A549 (cell line): ENCODE measurements at regions not wholly inside any gene's neighbourhood (a gene's known extent, or its start where the extent isn't known, plus 50 kb on each side); places are given as distances from the start of the nearest gene placed in this dataset.
"Not testable (repeated sequence)": the region's sequence is repeated elsewhere in the genome, so short reads cannot be mapped to it uniquely, and the experiment has no call there.

Experiments
- ATAC-seq, 2 experiments: fragments of 200-7000 bp in 1 of 2; fragments of >200 bp in 1 of 2; cut with Nextera tagmentation in 1 of 2; cut with Tn5 transposase in 1 of 2; 3 replicates each; pipeline versions ENCODE4 v1.8.0 to v1.9.1; 2018 to 2020; ENCODE audit warnings: mild to moderate bottlenecking in 1 of 2, moderate library complexity in 1 of 2
- CTCF ChIA-PET: fragments of 300-600 bp; sonication (Branson Sonifier 250); formaldehyde crosslinking; extraction: SDS; loops from one replicate; lab custom pipeline; 2021; ENCODE audit warnings: antibody characterized with exemption, inconsistent platforms; lab: Yijun Ruan, JAX
- POLR2A ChIA-PET: fragments of 350-600 bp; formaldehyde crosslinking; extraction: SDS; loops from one replicate; lab custom pipeline; 2021; ENCODE audit warnings: antibody characterized with exemption, inconsistent platforms; lab: Yijun Ruan, JAX
- DNase-seq, 2 experiments: peaks; one replicate each; pipeline versions ENCODE4 v3.0.0 to v3.0.0-alpha.2; 2011 to 2016; ENCODE audit warnings: low read depth in 1 of 2, low spot score in 1 of 2
- FAIRE-seq: peaks from 2 replicates; lab custom pipeline; 2011; peaks lifted over from hg19 to GRCh38; lab: Jason Lieb, UNC
- H3K27ac ChIP-seq, 2 experiments: fragments of >200 bp; sonication (Bioruptor Twin); formaldehyde crosslinking; 3 replicates each; pipeline ENCODE4 v1.5.1; 2016 to 2017
- H3K4me1 ChIP-seq: fragments of >200 bp; sonication (Bioruptor Twin); formaldehyde crosslinking; 3 replicates; pipeline ENCODE4 v1.6.1; 2016
- H3K4me2 ChIP-seq: fragments of >200 bp; sonication (Bioruptor Twin); formaldehyde crosslinking; 3 replicates; pipeline ENCODE4 v1.6.1; 2016
- H3K4me3 ChIP-seq: fragments of >200 bp; sonication (Bioruptor Twin); formaldehyde crosslinking; 3 replicates; pipeline ENCODE4 v1.5.1; 2016
- H3K9me3 ChIP-seq: fragments of >200 bp; sonication (Bioruptor Twin); formaldehyde crosslinking; 3 replicates; pipeline ENCODE4 v1.6.1; 2016
- BCL3 ChIP-seq: fragments of >200 bp; sonication (Bioruptor Twin); formaldehyde crosslinking; IDR thresholded peaks from 3 replicates; pipeline ENCODE4 v1.6.1; 2016
- CBX8 ChIP-seq: fragments of 200-600 bp; sonication (generic); IDR thresholded peaks from 2 replicates; pipeline ENCODE4 v1.6.1; 2016
- GATA3 ChIP-seq: IDR thresholded peaks from 2 replicates; pipeline ENCODE4 v1.6.1; 2012; ENCODE audit warnings: borderline replicate concordance
- KDM1A ChIP-seq: fragments of 200-600 bp; sonication (generic); IDR thresholded peaks from 2 replicates; pipeline ENCODE4 v1.6.1; 2016; ENCODE audit warnings: low read depth, mild to moderate bottlenecking
- MAFK ChIP-seq: fragments of 450-650 bp; IDR thresholded peaks from 2 replicates; pipeline ENCODE4 v1.6.1; 2014; ENCODE audit not compliant: partially characterized antibody
- MAX ChIP-seq: IDR thresholded peaks from 2 replicates; pipeline ENCODE4 v1.6.1; 2012
- MAZ ChIP-seq: fragments of 150-350 bp; IDR thresholded peaks from 2 replicates; pipeline ENCODE4 v1.6.1; 2014; ENCODE audit warnings: antibody characterized with exemption, low read depth, low read length, borderline replicate concordance
- POLR2A ChIP-seq: IDR thresholded peaks from 2 replicates; pipeline ENCODE4 v1.6.1; 2012; ENCODE audit warnings: mild to moderate bottlenecking, low read length
- POLR2AphosphoS2 ChIP-seq: conservative IDR thresholded peaks from 2 replicates; pipeline ENCODE4 v1.6.1; 2012; ENCODE audit warnings: low read length, improper control_type of control experiment, inconsistent platforms
- RAD21 ChIP-seq, 2 experiments: fragments of >200 bp in 1 of 2; sonication (Bioruptor Twin) in 1 of 2; formaldehyde crosslinking in 1 of 2; IDR thresholded peaks in 1 of 2; conservative IDR thresholded peaks in 1 of 2; 2 replicates in 1 of 2; 3 replicates in 1 of 2; pipeline ENCODE4 v1.6.1; 2012 to 2018; ENCODE audit warnings: inconsistent platforms in 1 of 2
- RARB ChIP-seq: fragments of 250-450 bp; sonication (Bioruptor Pico); IDR thresholded peaks from 2 replicates; pipeline ENCODE4 v1.8.0; 2021; ENCODE audit warnings: mild to moderate bottlenecking, moderate library complexity
- RCOR1 ChIP-seq: fragments of 150-350 bp; IDR thresholded peaks from 2 replicates; pipeline ENCODE4 v1.6.1; 2014; ENCODE audit warnings: antibody characterized with exemption, low read length, low read depth
- SMC3 ChIP-seq: fragments of >200 bp; sonication (Bioruptor Twin); formaldehyde crosslinking; IDR thresholded peaks from 3 replicates; pipeline ENCODE4 v1.6.1; 2018; ENCODE audit warnings: inconsistent platforms
- TFCP2L1 ChIP-seq: fragments of 250-450 bp; sonication (Bioruptor Pico); IDR thresholded peaks from 2 replicates; pipeline ENCODE4 v1.5.0; 2021; ENCODE audit warnings: mild to moderate bottlenecking
- ZSCAN20 ChIP-seq: fragments of 250-450 bp; sonication (Bioruptor Pico); IDR thresholded peaks from 2 replicates; pipeline ENCODE4 v1.8.0; 2022; ENCODE audit warnings: mild to moderate bottlenecking, moderate library complexity
- WGBS: methylation state at CpG from one replicate; pipeline ENCODE4 v1.1.6; 2017; ENCODE audit errors: missing lambda C conversion rate; 5-methylcytosine and 5-hydroxymethylcytosine counted together
- TF ChIP-seq, protein P1 (sequence below): fragments of 150-350 bp; IDR thresholded peaks from 2 replicates; pipeline ENCODE4 v1.6.1; 2014; ENCODE audit warnings: low read depth, mild to moderate bottlenecking, low read length
- TF ChIP-seq, protein P2 (sequence below): fragments of 250-450 bp; sonication (Bioruptor Pico); IDR thresholded peaks from 2 replicates; pipeline ENCODE4 v1.5.0; 2021; ENCODE audit warnings: mild to moderate bottlenecking, moderate library complexity, borderline replicate concordance

DNA sequence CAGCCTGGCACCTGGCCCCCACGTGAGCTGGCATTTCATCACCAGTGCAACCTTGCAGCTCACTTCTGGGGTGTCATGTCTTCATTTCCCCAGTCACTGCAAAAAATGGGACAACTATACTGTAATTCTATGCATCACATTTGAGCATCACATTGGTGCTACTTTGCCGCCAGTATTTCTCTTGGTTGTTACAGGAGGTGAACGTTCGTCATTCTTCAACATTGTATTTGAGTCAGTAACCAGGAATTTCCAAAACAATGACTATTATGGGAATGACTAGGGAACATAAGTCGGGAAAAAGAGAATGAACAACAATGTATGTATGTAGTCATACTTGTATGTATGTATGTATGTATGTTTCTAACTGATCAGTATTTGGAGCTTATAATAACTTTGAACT, 1278.0 kb downstream of the EFNA5 start:
- POLR2A ChIA-PET = no interaction called here
- Histone ChIP-seq H3K27ac (no peak overlapping the region), H3K4me1 (no peaks in the 10 kb centered on the region), H3K9me3 (no peaks in the 10 kb centered on the region), H3K4me2 (no peak overlapping the region), H3K4me3 (no peak overlapping the region)
- DNase-seq = no peak
- no peak for ATAC-seq
- TF ChIP-seq SMC3 = no peak
- no peak for TF ChIP-seq MAX
- no peak for TF ChIP-seq RAD21 (conservative IDR thresholded peaks at IDR 0.05 in 1 of 2, IDR thresholded peaks at IDR 0.05 in 1 of 2)
- no peak for TF ChIP-seq POLR2AphosphoS2
- TF ChIP-seq MAZ = no peak
- TF ChIP-seq, protein P1, sequence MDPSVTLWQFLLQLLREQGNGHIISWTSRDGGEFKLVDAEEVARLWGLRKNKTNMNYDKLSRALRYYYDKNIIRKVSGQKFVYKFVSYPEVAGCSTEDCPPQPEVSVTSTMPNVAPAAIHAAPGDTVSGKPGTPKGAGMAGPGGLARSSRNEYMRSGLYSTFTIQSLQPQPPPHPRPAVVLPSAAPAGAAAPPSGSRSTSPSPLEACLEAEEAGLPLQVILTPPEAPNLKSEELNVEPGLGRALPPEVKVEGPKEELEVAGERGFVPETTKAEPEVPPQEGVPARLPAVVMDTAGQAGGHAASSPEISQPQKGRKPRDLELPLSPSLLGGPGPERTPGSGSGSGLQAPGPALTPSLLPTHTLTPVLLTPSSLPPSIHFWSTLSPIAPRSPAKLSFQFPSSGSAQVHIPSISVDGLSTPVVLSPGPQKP = no peak
- TF ChIP-seq, protein P2, sequence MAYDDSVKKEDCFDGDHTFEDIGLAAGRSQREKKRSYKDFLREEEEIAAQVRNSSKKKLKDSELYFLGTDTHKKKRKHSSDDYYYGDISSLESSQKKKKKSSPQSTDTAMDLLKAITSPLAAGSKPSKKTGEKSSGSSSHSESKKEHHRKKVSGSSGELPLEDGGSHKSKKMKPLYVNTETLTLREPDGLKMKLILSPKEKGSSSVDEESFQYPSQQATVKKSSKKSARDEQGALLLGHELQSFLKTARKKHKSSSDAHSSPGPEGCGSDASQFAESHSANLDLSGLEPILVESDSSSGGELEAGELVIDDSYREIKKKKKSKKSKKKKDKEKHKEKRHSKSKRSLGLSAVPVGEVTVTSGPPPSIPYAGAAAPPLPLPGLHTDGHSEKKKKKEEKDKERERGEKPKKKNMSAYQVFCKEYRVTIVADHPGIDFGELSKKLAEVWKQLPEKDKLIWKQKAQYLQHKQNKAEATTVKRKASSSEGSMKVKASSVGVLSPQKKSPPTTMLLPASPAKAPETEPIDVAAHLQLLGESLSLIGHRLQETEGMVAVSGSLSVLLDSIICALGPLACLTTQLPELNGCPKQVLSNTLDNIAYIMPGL (CRISPR knock-in tag) = no peak
- no peak for TF ChIP-seq GATA3
- no peak for TF ChIP-seq KDM1A
- TF ChIP-seq RARB (CRISPR knock-in tag) = no peak
- no peak for FAIRE-seq
- CTCF ChIA-PET = no interaction called here
- 59% methylated on average over 5 of the region's 5 CpGs for WGBS

DNA sequence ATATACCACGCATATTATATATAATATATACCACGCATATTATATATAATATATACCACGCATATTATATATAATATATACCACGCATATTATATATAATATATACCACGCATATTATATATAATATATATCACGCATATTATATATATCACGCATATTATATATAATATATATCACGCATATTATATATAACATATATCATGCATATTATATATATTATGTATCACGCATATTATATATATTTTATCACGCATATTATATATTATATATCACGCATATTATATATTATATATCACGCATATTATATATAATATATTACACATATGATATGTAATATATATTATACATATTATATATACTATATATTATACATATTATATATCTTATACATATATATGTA, 1283.0 kb downstream of the EFNA5 start:
- H3K4me1 ChIP-seq, H3K4me3 ChIP-seq, H3K4me2 ChIP-seq, ATAC-seq, FAIRE-seq, H3K27ac ChIP-seq, DNase-seq, CTCF ChIA-PET, H3K9me3 ChIP-seq, POLR2A ChIA-PET: not testable (repeated sequence)
- 69% methylated on average over 12 of the region's 12 CpGs for WGBS

DNA sequence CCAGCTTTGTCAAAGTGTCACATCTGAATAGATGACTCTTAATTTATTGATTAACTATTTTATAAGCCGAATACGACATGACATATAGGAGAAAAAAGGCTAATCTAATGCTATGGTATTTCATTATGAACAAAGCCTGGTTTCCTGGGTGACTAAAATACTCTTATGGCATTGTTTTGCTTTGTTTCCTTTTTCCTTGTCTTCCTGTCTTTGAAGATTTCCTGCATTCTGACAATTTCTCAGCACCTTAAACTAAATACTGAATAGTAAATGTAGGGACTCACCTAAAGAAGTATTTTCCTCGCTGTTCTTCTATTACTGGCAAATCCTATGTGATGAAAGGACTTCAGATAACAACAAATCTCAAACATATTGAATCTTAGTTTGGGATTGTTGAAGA, 1284.5 kb downstream of the EFNA5 start:
- ChIA-PET POLR2A (no interaction called here), CTCF (no interaction called here)
- no peaks in the 10 kb centered on the region for H3K9me3 ChIP-seq
- H3K27ac ChIP-seq = no peak overlapping the region
- no peak for ATAC-seq
- peak; percentile 18 for FAIRE-seq
- no peak for TF ChIP-seq BCL3
- TF ChIP-seq POLR2A = no peak
- no peak for TF ChIP-seq TFCP2L1
- TF ChIP-seq, protein P1 = no peak
- no peak for TF ChIP-seq ZSCAN20
- TF ChIP-seq MAFK = no peak
- TF ChIP-seq CBX8 = no peak
- no peak for TF ChIP-seq RCOR1
- TF ChIP-seq KDM1A = no peak
- H3K4me1 ChIP-seq = no peaks in the 10 kb centered on the region
- DNase-seq = no peak
- no peak overlapping the region for H3K4me3 ChIP-seq
- 83% methylated on average over 3 of the region's 3 CpGs for WGBS
- H3K4me2 ChIP-seq = no peak overlapping the region
